ENCODE measurements at regions not wholly inside any gene's neighbourhood (a gene's known extent, or its start where the extent isn't known, plus 50 kb on each side); places are given as distances from the start of the nearest gene placed in this dataset.

DNA sequence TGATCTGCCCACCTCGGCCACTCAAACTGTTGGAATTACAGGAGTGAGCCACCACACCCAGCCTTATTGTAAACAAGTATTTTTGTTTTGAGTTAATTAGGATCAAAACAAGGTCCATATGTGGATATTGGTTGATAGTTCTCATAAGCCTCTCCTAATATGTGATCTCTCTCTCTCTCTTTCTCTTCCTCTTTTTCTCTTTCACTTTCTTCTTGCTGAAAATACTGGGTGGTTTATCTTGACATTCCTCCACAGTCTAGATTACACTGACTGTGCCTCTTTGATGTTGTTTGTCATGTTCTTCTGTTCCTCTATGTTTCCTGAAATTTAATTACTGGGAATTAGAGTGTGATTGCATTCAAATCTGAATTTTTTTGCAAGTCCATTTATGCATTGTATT is 547.5 kb upstream of the NRXN1 start:
- Histone ChIP-seq H3K4me2 (no peak overlapping the region), H3K27me3 (ENCODE audit: insufficient read depth) (no peaks in the 10 kb centered on the region), H4K20me1 (replicated peaks; ENCODE audit: insufficient read depth) (no peaks in the 10 kb centered on the region), H3K4me3 (no peak overlapping the region), H3F3A (replicated peaks; ENCODE audit: low read depth) (no peaks in the 10 kb centered on the region), H3K79me2 (replicated peaks; ENCODE audit: insufficient read depth) (no peaks in the 10 kb centered on the region), H3K9me2 (ENCODE audit: insufficient read depth) (no peaks in the 10 kb centered on the region), H2AFZ (no peak overlapping the region), H3K27ac (ENCODE audit: low read depth) (no peak overlapping the region), H3K36me3 (ENCODE audit: insufficient read depth) (no peaks in the 10 kb centered on the region), H3K4me1 (ENCODE audit: insufficient read depth) (no peaks in the 10 kb centered on the region)
- Mint-ChIP-seq H3K36me3 (ENCODE audit: low read depth) (no peaks in the 10 kb centered on the region), H3K4me1 (no peaks in the 10 kb centered on the region), H3K4me3 (no peak overlapping the region), H3K27me3 (ENCODE audit: insufficient read depth, low read depth, poor library complexity) (peaks cover 2% of the 10 kb centered on the region), H3K27ac (no peak overlapping the region; the same call in 1 of the 2 replicates), H3K9me3 (no peaks in the 10 kb centered on the region)
- no peak for ATAC-seq
- no peak for DNase-seq (ENCODE audit: low spot score)
- TF ChIP-seq ZNF331 (CRISPR knock-in tag; IDR thresholded peaks at IDR 0.05; ENCODE audit: low read depth) (no peak), EZH2 (IDR thresholded peaks at IDR 0.05; ENCODE audit: low read depth, unreplicated experiment) (no peak), ZNF114 (CRISPR knock-in tag; IDR thresholded peaks at IDR 0.05) (no peak), EZH2phosphoT487 (IDR thresholded peaks at IDR 0.05; ENCODE audit: unreplicated experiment) (no peak), JUNB (IDR thresholded peaks at IDR 0.05; ENCODE audit: unreplicated experiment) (no peak), POLR2AphosphoS5 (IDR thresholded peaks at IDR 0.05; ENCODE audit: low read depth) (no peak), CREB1 (CRISPR knock-in tag; IDR thresholded peaks at IDR 0.05; ENCODE audit: low read depth) (no peak), NANOG (IDR thresholded peaks at IDR 0.05; ENCODE audit: borderline replicate concordance) (no peak)
- TF ChIP-seq, protein P1, sequence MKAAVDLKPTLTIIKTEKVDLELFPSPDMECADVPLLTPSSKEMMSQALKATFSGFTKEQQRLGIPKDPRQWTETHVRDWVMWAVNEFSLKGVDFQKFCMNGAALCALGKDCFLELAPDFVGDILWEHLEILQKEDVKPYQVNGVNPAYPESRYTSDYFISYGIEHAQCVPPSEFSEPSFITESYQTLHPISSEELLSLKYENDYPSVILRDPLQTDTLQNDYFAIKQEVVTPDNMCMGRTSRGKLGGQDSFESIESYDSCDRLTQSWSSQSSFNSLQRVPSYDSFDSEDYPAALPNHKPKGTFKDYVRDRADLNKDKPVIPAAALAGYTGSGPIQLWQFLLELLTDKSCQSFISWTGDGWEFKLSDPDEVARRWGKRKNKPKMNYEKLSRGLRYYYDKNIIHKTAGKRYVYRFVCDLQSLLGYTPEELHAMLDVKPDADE (IDR thresholded peaks at IDR 0.05) = no peak

GRCh38 chr2:51575181-51575580 is 543.2 kb upstream of the NRXN1 start:
- H3K27ac Mint-ChIP-seq = no peak overlapping the region
- Histone ChIP-seq H4K20me1 (replicated peaks; ENCODE audit: insufficient read depth) (no peaks in the 10 kb centered on the region), H3K9me2 (ENCODE audit: insufficient read depth) (no peaks in the 10 kb centered on the region), H3K79me2 (replicated peaks; ENCODE audit: insufficient read depth) (no peaks in the 10 kb centered on the region), H3K27ac (ENCODE audit: low read depth) (no peak overlapping the region), H3K27me3 (ENCODE audit: insufficient read depth) (no peaks in the 10 kb centered on the region), H2AFZ (no peak overlapping the region), H3K4me3 (no peak overlapping the region), H3K4me1 (ENCODE audit: insufficient read depth) (no peaks in the 10 kb centered on the region), H3K36me3 (ENCODE audit: insufficient read depth) (no peaks in the 10 kb centered on the region), H3F3A (replicated peaks; ENCODE audit: low read depth) (no peaks in the 10 kb centered on the region), H3K4me2 (no peak overlapping the region)
- no peaks in the 10 kb centered on the region for H3K36me3 Mint-ChIP-seq (ENCODE audit: low read depth)
- no peaks in the 10 kb centered on the region for H3K9me3 Mint-ChIP-seq
- peaks cover 2% of the 10 kb centered on the region for H3K27me3 Mint-ChIP-seq (ENCODE audit: insufficient read depth, low read depth, poor library complexity)
- no peak overlapping the region for H3K4me3 Mint-ChIP-seq
- DNase-seq (ENCODE audit: low spot score) (no peak), ATAC-seq (no peak)
- H3K4me1 Mint-ChIP-seq = no peaks in the 10 kb centered on the region
- TF ChIP-seq STAT1 (IDR thresholded peaks at IDR 0.05; ENCODE audit: unreplicated experiment) = no peak
- TF ChIP-seq REST (IDR thresholded peaks at IDR 0.05; ENCODE audit: unreplicated experiment) = no peak
- TF ChIP-seq ZNF114 (CRISPR knock-in tag; IDR thresholded peaks at IDR 0.05) = no peak
- TF ChIP-seq POLR2AphosphoS5 (IDR thresholded peaks at IDR 0.05; ENCODE audit: low read depth) = no peak
- TF ChIP-seq CREB1 (CRISPR knock-in tag; IDR thresholded peaks at IDR 0.05; ENCODE audit: low read depth) = no peak
- no peak for TF ChIP-seq EZH2 (IDR thresholded peaks at IDR 0.05; ENCODE audit: low read depth, unreplicated experiment)
- no peak for TF ChIP-seq JUNB (IDR thresholded peaks at IDR 0.05; ENCODE audit: unreplicated experiment)
- no peak for TF ChIP-seq EZH2phosphoT487 (IDR thresholded peaks at IDR 0.05; ENCODE audit: unreplicated experiment)
- TF ChIP-seq, protein P1 (IDR thresholded peaks at IDR 0.05) = no peak
- TF ChIP-seq, protein P2, sequence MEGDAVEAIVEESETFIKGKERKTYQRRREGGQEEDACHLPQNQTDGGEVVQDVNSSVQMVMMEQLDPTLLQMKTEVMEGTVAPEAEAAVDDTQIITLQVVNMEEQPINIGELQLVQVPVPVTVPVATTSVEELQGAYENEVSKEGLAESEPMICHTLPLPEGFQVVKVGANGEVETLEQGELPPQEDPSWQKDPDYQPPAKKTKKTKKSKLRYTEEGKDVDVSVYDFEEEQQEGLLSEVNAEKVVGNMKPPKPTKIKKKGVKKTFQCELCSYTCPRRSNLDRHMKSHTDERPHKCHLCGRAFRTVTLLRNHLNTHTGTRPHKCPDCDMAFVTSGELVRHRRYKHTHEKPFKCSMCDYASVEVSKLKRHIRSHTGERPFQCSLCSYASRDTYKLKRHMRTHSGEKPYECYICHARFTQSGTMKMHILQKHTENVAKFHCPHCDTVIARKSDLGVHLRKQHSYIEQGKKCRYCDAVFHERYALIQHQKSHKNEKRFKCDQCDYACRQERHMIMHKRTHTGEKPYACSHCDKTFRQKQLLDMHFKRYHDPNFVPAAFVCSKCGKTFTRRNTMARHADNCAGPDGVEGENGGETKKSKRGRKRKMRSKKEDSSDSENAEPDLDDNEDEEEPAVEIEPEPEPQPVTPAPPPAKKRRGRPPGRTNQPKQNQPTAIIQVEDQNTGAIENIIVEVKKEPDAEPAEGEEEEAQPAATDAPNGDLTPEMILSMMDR (conservative IDR thresholded peaks at IDR 0.05; ENCODE audit: low read depth in 2 of 2) = no peak
- no peak for TF ChIP-seq ZNF331 (CRISPR knock-in tag; IDR thresholded peaks at IDR 0.05; ENCODE audit: low read depth)
- TF ChIP-seq NANOG (IDR thresholded peaks at IDR 0.05; ENCODE audit: borderline replicate concordance) = no peak

Measured in GM23338 (cell line).